A549 (cell line): ENCODE measurements at regions not wholly inside any gene's neighbourhood (a gene's known extent, or its start where the extent isn't known, plus 50 kb on each side); places are given as distances from the start of the nearest gene placed in this dataset.

Experiments
- small RNA-seq, 6 experiments: library from RNA; depleted of rRNA; stranded (forward); fragments of <200 nt; gene quantifications; one replicate each; pipeline ENCODE3, GENCODE V24; 2012

Small RNA genes in the stretch of these regions (small RNA-seq; reads per million reads assigned to genes)
- gene MIR3679 = 0 to 0.26 (median 0) reads per million in 6 experiments
